ENCODE measurements at regions not wholly inside any gene's neighbourhood (a gene's known extent, or its start where the extent isn't known, plus 50 kb on each side); places are given as distances from the start of the nearest gene placed in this dataset.

- no peak overlapping the region for H2AFZ ChIP-seq (ENCODE audit: low read depth, low read length)
- H3K4me1 ChIP-seq (ENCODE audit: control insufficient read depth, extremely low read depth, insufficient read depth, low read length), result peaks cover 49% of the 10 kb centered on the region
- H3K4me3 ChIP-seq (replicated peaks in 1 of 3; ENCODE audit: insufficient read depth in 1 of 3, low read depth in 1 of 3, low read length in 3 of 3), result no peak overlapping the region
- intact Hi-C loops (cut with micrococcal nuclease), result loop anchor here (5.0 to 10.0 kb wide), 3 partner anchors 479 to 974 kb away; no protein-coding TSS in a partner anchor
- no TSS peak for BruUV-seq (replicated peaks)
- no peaks in the 10 kb centered on the region for H4K20me1 ChIP-seq (replicated peaks; ENCODE audit: control insufficient read depth, extremely low read depth, insufficient read depth, low read length)
- no peaks in the 10 kb centered on the region for H3K79me2 ChIP-seq (ENCODE audit: control insufficient read depth, insufficient read depth, low read length)
- ChIA-PET POLR2A (no interaction called here), CTCF (interaction anchor here (1.3 to 1.4 kb wide), 2 partner anchors 10 to 431 kb away, joined by 5 to 6 read pairs; no protein-coding TSS in a partner anchor)
- TF ChIP-seq, protein P1, sequence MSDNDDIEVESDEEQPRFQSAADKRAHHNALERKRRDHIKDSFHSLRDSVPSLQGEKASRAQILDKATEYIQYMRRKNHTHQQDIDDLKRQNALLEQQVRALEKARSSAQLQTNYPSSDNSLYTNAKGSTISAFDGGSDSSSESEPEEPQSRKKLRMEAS (IDR thresholded peaks at IDR 0.05; ENCODE audit: insufficient read depth, insufficient read length), result no peak
- no peak for TF ChIP-seq EZH2 (IDR thresholded peaks at IDR 0.05; ENCODE audit: borderline replicate concordance, low read depth, low read length, severe bottlenecking)
- no peak for TF ChIP-seq GATA2 (IDR thresholded peaks at IDR 0.05; ENCODE audit: insufficient read depth, insufficient read length, low read depth, low read length)
- TF ChIP-seq POLR2A (IDR thresholded peaks at IDR 0.05; ENCODE audit: low read depth, low read length), result no peak
- peak; percentile 7 for TF ChIP-seq FOS (IDR thresholded peaks at IDR 0.05; ENCODE audit: borderline replicate concordance, insufficient read depth, low read length)
- H3K36me3 ChIP-seq (ENCODE audit: control insufficient read depth in 2 of 2, extremely low read depth in 1 of 2, insufficient read depth in 2 of 2, low read length in 2 of 2), result no peaks in the 10 kb centered on the region
- H3K9ac ChIP-seq (replicated peaks; ENCODE audit: extremely low read depth, insufficient read depth, low read length), result no peak overlapping the region
- peak overlapping the region; percentile 66 for H3K4me2 ChIP-seq (ENCODE audit: insufficient read depth, low read length)
- dilution Hi-C loops (cut with MboI; ENCODE audit: extremely low pct_ligation_motif_present, low sequenced_read_pairs), result no loop called here
- DNase-seq (ENCODE audit: low read depth, low spot score), result no peak
- H3K27ac ChIP-seq (ENCODE audit: insufficient read depth, low read depth, low read length), result peak overlapping the region; percentile 19
- H3K9me3 ChIP-seq (replicated peaks; ENCODE audit: control insufficient read depth, insufficient read depth, low read length), result no peaks in the 10 kb centered on the region
- H3K9me1 ChIP-seq (replicated peaks; ENCODE audit: control insufficient read depth, extremely low read depth, insufficient read depth, low read length), result no peaks in the 10 kb centered on the region
- H3K27me3 ChIP-seq (ENCODE audit: control insufficient read depth in 2 of 2, insufficient read depth in 2 of 2, low read length in 2 of 2), result no peaks in the 10 kb centered on the region
- no peak for FAIRE-seq
Measured at GRCh38 chr2:150620855-150621254, 133.4 kb upstream of the RND3 start.

DNA sequence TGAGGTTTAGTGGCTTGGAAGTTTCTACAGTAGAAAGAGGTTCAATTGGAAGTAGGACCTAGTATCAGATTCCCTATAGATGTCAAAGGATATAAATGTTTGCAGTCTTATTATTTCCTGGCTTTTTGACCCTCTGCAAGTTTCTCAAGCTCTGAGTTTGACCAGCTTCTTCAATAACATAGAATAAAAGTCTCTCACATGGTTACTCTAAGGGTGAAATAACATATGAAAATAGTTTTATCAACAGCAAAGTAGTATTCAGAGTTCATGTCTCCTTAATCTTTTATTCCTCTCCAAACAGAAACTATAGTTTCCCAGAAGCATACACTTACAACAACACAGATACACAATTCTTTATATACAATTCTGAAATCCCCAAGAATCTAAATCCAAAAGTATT, 132.9 kb upstream of the RND3 start:
- Histone ChIP-seq H3K9me3 (replicated peaks; ENCODE audit: control insufficient read depth, insufficient read depth, low read length) (no peaks in the 10 kb centered on the region), H3K27me3 (ENCODE audit: control insufficient read depth in 2 of 2, insufficient read depth in 2 of 2, low read length in 2 of 2) (no peaks in the 10 kb centered on the region), H3K4me3 (replicated peaks in 1 of 3; ENCODE audit: insufficient read depth in 1 of 3, low read depth in 1 of 3, low read length in 3 of 3) (no peak overlapping the region), H3K36me3 (ENCODE audit: control insufficient read depth in 2 of 2, extremely low read depth in 1 of 2, insufficient read depth in 2 of 2, low read length in 2 of 2) (no peaks in the 10 kb centered on the region), H3K4me2 (ENCODE audit: insufficient read depth, low read length) (peak overlapping the region; percentile 66), H3K9ac (replicated peaks; ENCODE audit: extremely low read depth, insufficient read depth, low read length) (peak overlapping the region; percentile 19), H3K79me2 (ENCODE audit: control insufficient read depth, insufficient read depth, low read length) (no peaks in the 10 kb centered on the region), H4K20me1 (replicated peaks; ENCODE audit: control insufficient read depth, extremely low read depth, insufficient read depth, low read length) (no peaks in the 10 kb centered on the region), H3K27ac (ENCODE audit: insufficient read depth, low read depth, low read length) (peak overlapping the region; percentile 19), H2AFZ (ENCODE audit: low read depth, low read length) (no peak overlapping the region), H3K9me1 (replicated peaks; ENCODE audit: control insufficient read depth, extremely low read depth, insufficient read depth, low read length) (no peaks in the 10 kb centered on the region), H3K4me1 (ENCODE audit: control insufficient read depth, extremely low read depth, insufficient read depth, low read length) (peaks cover 48% of the 10 kb centered on the region)
- intact Hi-C loops (cut with micrococcal nuclease), result loop anchor here (5.0 to 10.0 kb wide), 3 partner anchors 478 to 973 kb away; no protein-coding TSS in a partner anchor
- TF ChIP-seq JUN (IDR thresholded peaks at IDR 0.05; ENCODE audit: borderline replicate concordance, insufficient read depth, insufficient read length, low read depth) (no peak), EZH2 (IDR thresholded peaks at IDR 0.05; ENCODE audit: borderline replicate concordance, low read depth, low read length, severe bottlenecking) (no peak), MYC (IDR thresholded peaks at IDR 0.05; ENCODE audit: low read depth, low read length) (no peak)
- ChIA-PET CTCF (interaction anchor here (1.0 to 1.4 kb wide), 3 partner anchors 10 to 431 kb away, joined by 4 to 6 read pairs (median 5); no protein-coding TSS in a partner anchor), POLR2A (no interaction called here)
- DNase-seq (ENCODE audit: low read depth, low spot score) (peak; percentile 68), FAIRE-seq (no peak)
- BruUV-seq (replicated peaks), result no TSS peak
- dilution Hi-C loops (cut with MboI; ENCODE audit: extremely low pct_ligation_motif_present, low sequenced_read_pairs), result no loop called here

Measured in endothelial cell of umbilical vein (primary cell).